ENCODE measurements at regions not wholly inside any gene's neighbourhood (a gene's known extent, or its start where the extent isn't known, plus 50 kb on each side); places are given as distances from the start of the nearest gene placed in this dataset.

DNA sequence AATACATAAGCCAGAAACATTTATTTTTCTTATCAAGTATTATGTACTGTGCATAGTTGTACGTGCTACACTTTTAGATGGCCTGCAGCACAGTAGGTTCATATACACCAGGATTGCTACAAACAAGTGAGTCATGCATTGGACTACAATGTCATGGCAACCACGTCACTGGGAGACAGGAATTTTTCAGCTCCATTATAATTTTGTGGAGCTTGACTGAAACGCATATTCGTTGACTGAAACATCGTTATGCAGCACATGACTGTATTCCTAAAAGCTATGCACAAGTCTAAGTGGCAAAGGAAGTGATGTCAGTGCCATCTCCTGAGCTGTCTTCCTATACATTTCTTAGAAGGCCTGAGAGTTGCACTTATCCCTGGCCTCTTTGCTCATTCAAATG lies 871.8 kb downstream of the IPMK start:
- TF ChIP-seq, protein P1, sequence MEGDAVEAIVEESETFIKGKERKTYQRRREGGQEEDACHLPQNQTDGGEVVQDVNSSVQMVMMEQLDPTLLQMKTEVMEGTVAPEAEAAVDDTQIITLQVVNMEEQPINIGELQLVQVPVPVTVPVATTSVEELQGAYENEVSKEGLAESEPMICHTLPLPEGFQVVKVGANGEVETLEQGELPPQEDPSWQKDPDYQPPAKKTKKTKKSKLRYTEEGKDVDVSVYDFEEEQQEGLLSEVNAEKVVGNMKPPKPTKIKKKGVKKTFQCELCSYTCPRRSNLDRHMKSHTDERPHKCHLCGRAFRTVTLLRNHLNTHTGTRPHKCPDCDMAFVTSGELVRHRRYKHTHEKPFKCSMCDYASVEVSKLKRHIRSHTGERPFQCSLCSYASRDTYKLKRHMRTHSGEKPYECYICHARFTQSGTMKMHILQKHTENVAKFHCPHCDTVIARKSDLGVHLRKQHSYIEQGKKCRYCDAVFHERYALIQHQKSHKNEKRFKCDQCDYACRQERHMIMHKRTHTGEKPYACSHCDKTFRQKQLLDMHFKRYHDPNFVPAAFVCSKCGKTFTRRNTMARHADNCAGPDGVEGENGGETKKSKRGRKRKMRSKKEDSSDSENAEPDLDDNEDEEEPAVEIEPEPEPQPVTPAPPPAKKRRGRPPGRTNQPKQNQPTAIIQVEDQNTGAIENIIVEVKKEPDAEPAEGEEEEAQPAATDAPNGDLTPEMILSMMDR (conservative IDR thresholded peaks at IDR 0.05; ENCODE audit: low read depth, low read length) = no peak
- no peak overlapping the region for H3K4me3 ChIP-seq (ENCODE audit: low read depth, low read length)
- DNase-seq (ENCODE audit: low read depth) = no peak

DNA sequence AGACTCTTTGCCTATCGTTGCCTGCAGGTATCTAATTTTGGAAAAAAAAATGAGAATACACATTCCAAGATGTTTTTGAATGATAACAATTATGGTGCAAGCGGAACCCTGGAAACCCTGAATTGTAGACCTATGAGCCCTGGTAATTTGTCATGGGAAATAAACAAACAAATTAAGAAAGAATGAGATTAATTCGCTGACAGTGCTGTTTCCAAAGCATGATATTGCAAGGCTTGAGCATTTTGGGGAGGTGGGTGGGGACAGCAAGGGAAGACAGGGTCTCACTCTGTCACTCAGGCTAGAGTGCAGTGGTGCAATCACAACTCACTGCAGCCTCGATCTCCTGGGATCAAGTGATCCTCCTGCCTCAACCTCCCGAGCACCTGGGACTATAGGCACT lies 900.3 kb downstream of the IPMK start:
- no peak for DNase-seq (ENCODE audit: low read depth)
- TF ChIP-seq, protein P1 (conservative IDR thresholded peaks at IDR 0.05; ENCODE audit: low read depth, low read length) = no peak
- no peak overlapping the region for H3K4me3 ChIP-seq (ENCODE audit: low read depth, low read length)

DNA sequence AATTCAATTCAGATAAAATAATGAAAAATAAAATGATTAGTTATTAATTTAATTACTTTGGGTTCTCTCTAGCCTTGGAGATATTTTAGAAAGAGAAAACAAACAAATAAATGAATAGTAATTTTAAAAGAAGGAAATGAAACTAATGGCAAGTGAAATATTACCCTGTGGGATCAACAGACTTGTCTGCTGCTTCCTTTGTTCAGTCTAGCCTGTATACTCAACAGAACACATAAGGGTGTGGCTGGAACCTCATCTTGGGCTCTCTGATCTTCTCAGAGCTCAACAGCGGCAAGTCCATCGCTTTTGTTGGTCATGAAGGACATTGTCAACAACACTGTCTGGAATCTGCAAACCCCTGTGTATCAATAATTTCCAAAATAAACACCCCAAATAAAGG lies 904.9 kb downstream of the IPMK start:
- no peak overlapping the region for H3K4me3 ChIP-seq (ENCODE audit: low read depth, low read length)
- no peak for DNase-seq (ENCODE audit: low read depth)
- TF ChIP-seq, protein P1 (conservative IDR thresholded peaks at IDR 0.05; ENCODE audit: low read depth, low read length) = no peak

DNA sequence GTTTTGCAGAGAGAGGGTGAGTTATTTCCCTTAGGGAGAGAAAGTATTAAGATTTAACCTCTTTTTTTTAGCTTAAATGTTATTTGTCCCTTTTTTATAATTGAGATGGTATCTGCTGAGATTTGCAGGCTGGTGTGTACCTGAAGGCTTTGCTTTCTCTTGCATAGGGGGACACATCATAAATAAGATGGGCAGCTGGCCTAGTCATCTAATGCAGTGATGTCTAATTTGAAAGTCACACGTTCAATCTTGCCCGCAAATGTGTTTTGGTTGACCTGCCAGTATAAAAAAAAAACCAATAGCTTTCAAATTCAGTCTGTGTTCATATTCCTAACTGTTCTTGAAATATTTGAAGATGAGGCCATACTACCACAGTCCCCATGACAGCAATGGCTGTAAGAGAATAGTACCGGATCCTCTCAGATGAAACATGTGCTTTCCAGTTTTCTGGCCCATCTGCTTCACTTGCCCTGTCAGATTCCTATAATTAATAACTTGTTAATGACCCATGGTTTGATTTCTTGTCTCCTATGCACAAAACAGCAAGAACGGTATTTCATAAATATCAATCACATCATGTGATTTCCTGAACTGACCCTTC lies 914.2 kb downstream of the IPMK start:
- TF ChIP-seq, protein P1 (conservative IDR thresholded peaks at IDR 0.05; ENCODE audit: low read depth, low read length) = no peak
- no peak for DNase-seq (ENCODE audit: low read depth)
- H3K4me3 ChIP-seq (ENCODE audit: low read depth, low read length) = no peak overlapping the region

DNA sequence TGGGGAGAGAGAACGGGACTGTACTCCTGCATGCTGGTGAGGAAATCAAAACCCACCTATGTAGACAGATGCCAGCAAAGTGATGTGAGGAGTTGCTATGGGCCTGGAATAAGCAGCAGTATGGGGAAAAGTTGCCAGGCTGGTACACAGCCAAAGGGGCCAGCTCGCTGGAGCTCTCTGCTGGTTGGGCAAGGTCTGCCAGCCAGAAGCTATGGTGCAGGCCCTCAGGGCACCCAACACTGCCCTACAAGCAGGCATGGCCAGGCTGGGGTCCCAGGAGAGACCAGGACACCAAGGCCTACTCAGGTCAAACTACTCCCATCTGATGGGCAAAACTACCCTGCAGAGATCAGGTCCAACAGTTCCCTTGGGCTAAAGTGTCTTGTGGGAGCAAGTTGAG lies 916.6 kb downstream of the IPMK start:
- DNase-seq (ENCODE audit: low read depth) = no peak
- TF ChIP-seq, protein P1 (conservative IDR thresholded peaks at IDR 0.05; ENCODE audit: low read depth, low read length) = no peak
- no peak overlapping the region for H3K4me3 ChIP-seq (ENCODE audit: low read depth, low read length)

DNA sequence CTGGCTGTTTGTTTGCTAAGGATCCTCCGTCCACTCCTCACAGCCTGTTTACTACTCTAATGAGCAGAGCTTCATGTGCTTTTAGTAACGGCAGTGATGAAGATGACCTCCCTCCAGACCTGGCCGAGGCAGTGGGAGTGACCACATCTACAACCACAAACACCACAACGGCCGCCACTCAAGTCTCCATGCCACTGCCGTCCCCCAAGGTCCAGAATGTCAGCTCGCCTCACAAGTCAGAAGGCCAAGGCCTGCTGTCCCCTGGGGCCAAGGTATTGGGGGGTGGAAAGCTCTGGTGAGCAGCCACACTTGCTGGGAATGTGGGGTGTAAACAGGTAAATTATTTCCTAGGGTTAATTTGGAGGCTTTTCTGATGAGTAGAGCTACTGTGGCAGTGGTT lies 926.4 kb downstream of the IPMK start:
- TF ChIP-seq, protein P1 (conservative IDR thresholded peaks at IDR 0.05; ENCODE audit: low read depth, low read length) = no peak
- DNase-seq (ENCODE audit: low read depth) = no peak
- H3K4me3 ChIP-seq (ENCODE audit: low read depth, low read length) = no peak overlapping the region

DNA sequence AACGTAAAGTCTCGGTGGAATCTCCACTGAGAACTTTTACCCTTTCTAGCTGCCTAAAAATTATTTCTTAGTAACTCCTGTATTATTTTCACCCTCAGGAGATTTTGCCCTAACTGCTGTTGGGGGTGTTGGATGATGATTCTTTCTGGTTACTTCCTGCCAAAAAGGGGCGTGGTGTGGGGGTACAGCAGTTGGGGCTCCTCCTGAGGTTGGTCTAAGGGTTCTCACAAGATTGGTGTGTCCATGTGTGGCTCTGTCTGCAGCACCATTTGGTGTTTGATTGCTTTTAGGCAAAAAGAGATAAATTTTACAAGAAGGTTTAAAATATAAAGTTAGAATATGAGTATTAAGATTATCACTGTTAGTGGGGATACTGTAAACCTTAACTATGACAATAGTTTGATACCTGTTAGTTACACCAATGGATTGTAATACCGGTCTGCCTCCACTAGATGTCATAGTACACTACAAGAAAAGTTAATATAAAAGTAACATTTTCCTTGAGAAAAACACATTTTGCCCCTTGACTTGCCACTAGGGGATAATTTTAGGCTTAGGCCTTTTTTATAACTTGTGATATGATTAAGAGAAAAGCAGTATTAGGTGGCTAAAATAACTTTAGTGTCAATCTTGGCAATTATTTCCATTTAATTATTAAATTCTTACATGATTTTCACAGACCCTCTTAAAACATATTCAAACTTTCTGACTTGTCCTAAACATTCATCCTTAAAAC lies 928.7 kb downstream of the IPMK start:
- TF ChIP-seq, protein P1 (conservative IDR thresholded peaks at IDR 0.05; ENCODE audit: low read depth, low read length) = peak; percentile 62
- DNase-seq (ENCODE audit: low read depth) = peak; percentile 2

More for the DNA sequence above, 928.7 kb downstream of the IPMK start:
- no peak overlapping the region for H3K4me3 ChIP-seq (ENCODE audit: low read depth, low read length)

Measured in epithelial cell of proximal tubule (primary cell).